ELF-1 (cell line): ENCODE measurements at regions not wholly inside any gene's neighbourhood (a gene's known extent, or its start where the extent isn't known, plus 50 kb on each side); places are given as distances from the start of the nearest gene placed in this dataset.
"Not testable (repeated sequence)": the region's sequence is repeated elsewhere in the genome, so short reads cannot be mapped to it uniquely, and the experiment has no call there.

Source experiments
- DNase-seq: peaks from one replicate; pipeline ENCODE4 v3.0.0-alpha.2; 2016; ENCODE audit warnings: low read depth, low spot score

DNA sequence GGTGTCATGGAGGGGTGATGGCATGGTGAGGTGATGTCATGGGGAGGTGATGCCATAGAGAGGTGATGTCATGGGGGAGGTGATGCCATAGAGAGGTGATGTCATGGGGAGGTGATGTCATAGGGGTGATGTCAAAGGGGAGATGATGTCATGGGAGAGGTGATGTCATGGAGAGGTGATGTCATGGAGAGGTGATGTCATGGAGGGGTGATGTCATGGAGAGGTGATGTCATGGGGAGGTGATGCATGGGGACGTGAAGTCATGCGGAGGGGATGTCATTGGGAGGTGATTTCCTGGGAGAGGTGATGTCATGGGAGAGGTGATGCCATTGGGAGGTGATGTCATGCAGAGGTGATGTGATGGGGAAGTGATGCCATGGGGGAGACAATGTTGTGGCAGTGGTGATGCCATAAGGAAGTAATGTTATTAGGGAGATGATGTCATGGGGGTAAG, 92.1 kb upstream of the C1orf174 start:
- DNase-seq: no peak

GRCh38 chr1:3992746-3993145, 92.7 kb upstream of the C1orf174 start:
- DNase-seq: no peak

- DNase-seq: no peak
Observed at GRCh38 chr1:3993619-3994375, 93.7 kb upstream of the C1orf174 start.

GRCh38 chr1:3995141-3995780, 95.2 kb upstream of the C1orf174 start:
- DNase-seq: no peak

DNA sequence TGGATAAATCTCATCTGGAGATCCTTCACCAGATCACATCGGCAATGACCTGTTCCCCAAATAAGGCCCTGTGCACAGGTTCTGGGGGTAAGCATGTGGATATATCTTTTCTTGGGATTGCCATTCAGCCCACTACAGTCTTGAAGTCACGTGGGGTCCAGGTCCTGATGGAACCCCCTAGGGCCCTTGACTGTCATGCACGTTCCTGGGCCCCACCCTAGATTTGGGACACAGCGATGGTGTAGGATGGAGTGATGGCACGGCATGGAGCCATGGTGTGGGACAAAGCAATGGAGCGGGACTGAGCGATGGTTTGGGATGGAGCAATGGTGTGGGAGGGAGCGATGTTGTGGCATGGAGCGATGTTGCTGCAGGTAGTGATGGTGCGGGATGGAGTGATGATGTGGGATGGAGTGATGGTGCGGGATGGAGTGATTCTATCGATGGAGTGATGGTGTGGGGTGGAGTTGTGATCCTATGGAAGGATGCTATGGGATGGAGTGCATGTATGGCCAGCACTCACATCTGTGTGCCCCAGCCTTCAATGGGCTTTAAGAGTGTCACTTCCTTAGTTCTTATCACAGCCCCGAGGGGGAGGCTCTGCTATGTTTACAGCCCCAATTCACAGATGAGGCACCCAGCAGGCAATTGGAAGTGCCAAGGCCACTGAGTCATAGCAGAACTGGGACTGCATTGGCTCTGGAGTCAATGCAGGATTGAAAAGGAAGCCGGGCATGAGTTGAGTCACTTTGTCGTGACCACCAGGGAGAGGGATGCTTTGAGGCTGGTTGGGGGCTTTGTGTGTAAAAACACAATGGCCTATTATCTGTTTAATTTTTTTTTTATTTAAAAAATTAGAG, 97.0 kb upstream of the C1orf174 start:
- peak; percentile 5 for DNase-seq

GRCh38 chr1:3998086-3998485, 98.0 kb upstream of the C1orf174 start:
- peak; percentile 65 for DNase-seq

GRCh38 chr1:3999514-3999913, 99.4 kb upstream of the C1orf174 start:
- DNase-seq: not testable (repeated sequence)

DNA sequence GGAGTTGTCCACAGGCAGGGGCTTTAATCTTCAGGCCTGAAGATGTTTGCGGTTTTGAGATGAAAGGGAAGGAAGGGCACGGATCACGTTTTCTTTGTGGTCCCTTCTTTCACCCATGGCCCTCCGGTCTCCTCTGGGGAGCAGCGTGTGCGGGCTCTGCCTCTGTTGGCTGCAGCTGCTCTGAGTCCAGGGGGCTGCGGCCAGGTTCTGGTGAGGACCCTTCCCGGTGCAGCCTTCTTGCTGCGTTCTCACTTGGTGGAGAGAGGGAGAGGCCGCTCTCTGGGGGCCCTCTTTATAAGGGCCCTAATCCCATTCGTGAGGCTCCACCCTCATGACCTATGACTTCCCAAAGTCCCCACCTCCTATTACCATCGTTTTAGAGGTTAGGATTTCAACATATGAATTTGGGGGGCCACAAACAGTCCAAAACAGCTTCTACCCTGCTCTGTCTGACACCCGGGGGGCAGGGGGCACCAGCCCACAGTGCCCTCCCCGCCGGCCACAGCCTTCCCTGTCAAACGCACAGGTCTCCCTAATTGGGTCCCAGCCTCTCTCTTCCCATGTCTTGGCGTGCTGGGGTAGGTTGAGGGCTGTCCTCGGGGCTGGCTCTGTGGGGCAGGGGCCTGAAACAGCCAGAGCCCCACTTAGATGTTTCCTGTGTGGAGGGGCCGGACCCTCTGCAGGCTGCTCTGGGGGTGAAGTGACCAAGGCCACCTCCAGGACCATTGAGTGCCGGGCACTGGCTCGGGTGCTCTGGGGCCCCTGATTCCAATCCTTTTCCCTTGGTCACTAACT, 100.1 kb upstream of the C1orf174 start:
- no peak for DNase-seq

GRCh38 chr1:4000811-4001251, 100.8 kb upstream of the C1orf174 start:
- no peak for DNase-seq

GRCh38 chr1:4001461-4001860, 101.4 kb upstream of the C1orf174 start:
- no peak for DNase-seq

GRCh38 chr1:4002061-4002521, 102.0 kb upstream of the C1orf174 start:
- no peak for DNase-seq

- no peak for DNase-seq
Observed at GRCh38 chr1:4002741-4003140, 102.7 kb upstream of the C1orf174 start.

DNA sequence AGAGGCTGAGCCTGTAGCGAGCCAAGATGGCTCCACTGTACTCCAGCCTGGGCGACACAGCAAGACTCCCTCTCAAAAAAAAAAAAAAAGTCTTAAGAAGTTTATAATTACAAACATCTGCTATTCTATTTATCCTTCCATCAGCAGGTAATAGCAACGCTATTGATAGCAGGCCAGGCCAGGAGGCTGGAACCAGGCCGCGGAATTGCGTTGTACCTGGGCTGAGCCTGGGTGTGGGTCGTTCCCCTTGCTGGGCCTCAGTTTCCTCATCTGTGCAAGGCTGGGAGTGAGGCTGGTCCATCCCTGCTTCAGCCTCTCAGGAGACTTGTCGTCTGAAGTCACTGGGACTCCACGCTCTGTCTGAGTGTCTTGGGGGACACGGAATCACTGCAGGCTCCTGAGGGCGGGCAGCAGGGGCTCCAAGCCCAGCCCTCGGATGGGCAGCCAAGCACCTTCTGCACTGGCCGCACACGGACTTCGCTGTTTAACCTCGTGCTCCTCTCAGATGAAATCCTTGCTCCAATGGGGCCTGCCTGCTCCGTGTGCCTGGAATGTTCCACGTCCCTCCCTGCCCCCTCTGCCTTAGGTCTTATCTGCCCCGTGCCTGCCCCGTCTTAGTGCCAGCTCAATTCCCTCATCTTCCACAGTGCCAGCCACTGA, 103.9 kb upstream of the C1orf174 start:
- no peak for DNase-seq

- no peak for DNase-seq
Observed at GRCh38 chr1:4004635-4005430, 104.8 kb upstream of the C1orf174 start.

GRCh38 chr1:4005431-4005830, 105.4 kb upstream of the C1orf174 start:
- DNase-seq: no peak

GRCh38 chr1:4006676-4007374, 106.8 kb upstream of the C1orf174 start:
- no peak for DNase-seq

- no peak for DNase-seq
Observed at GRCh38 chr1:4010284-4010683, 110.2 kb upstream of the C1orf174 start.

DNA sequence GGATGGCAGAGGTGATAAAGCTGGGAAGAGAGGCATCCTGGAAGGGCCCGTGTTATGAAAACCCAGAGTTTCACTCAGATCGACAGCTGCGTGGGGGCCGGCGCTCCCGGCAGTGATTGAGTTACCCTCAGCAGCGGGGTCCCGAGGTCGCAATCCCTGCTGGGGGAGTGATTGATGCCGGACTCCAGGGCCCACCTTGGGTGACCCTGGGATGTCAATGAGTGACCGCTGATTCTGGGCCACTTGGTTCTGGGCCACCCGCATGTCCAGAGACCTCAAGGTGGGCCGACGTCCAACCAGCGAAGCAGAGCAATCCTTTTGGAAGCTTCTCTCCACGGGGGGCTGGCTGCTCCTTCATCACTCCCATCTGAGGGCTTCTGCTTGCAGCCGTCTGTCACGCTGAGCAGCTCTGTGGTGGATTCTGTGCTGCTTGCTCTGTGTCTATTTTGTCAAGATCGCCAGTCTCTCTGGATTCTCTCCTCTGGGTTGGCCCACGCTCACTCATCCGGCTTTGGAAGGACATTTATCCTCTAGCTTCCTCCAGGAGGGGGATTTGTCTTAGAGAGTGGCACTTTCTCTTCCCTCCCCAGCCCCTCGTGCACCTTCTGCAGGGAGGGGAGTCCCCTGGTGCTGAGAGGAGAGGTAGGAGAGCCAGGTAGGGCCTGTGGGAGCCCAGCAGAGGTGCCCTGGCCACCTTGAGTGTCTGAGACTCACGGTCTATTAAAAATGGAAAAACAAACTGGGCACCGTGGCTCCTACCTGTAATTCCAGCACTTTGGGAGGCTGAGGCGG, 110.9 kb upstream of the C1orf174 start:
- no peak for DNase-seq
